Stomach (tissue), 4 donors: ENCODE measurements at regions not wholly inside any gene's neighbourhood (a gene's known extent, or its start where the extent isn't known, plus 50 kb on each side); places are given as distances from the start of the nearest gene placed in this dataset.

ENCODE experiments used
- EP300 ChIP-seq: sonication (generic); formaldehyde crosslinking; IDR thresholded peaks from one replicate; pipeline ENCODE4 v1.6.1; 2017; ENCODE audit warnings: antibody characterized with exemption
- POLR2A ChIP-seq, 4 donors: fragments of 450-650 bp; IDR thresholded peaks; one replicate each; pipeline ENCODE4 v1.6.1; 2016; ENCODE audit warnings: antibody characterized with exemption in 4 of 4, control low read depth in 2 of 4, mild to moderate bottlenecking in 1 of 4, moderate library complexity in 1 of 4
- POLR2AphosphoS5 ChIP-seq, 3 donors: sonication (generic); formaldehyde crosslinking; IDR thresholded peaks; one replicate each; pipeline ENCODE4 v1.6.1; 2016; ENCODE audit warnings: antibody characterized with exemption in 3 of 3
- TF ChIP-seq, protein P1 (sequence below), 7 experiments: fragments of 450-650 bp in 4 of 7; fragments of 200-600 bp in 3 of 7; sonication (generic) in 3 of 7; IDR thresholded peaks; one replicate each; pipeline ENCODE4 v1.5.1; 2016 to 2019; ENCODE audit warnings: antibody characterized with exemption in 7 of 7, control low read depth in 2 of 7, mild to moderate bottlenecking in 1 of 7

- TF ChIP-seq, protein P1, sequence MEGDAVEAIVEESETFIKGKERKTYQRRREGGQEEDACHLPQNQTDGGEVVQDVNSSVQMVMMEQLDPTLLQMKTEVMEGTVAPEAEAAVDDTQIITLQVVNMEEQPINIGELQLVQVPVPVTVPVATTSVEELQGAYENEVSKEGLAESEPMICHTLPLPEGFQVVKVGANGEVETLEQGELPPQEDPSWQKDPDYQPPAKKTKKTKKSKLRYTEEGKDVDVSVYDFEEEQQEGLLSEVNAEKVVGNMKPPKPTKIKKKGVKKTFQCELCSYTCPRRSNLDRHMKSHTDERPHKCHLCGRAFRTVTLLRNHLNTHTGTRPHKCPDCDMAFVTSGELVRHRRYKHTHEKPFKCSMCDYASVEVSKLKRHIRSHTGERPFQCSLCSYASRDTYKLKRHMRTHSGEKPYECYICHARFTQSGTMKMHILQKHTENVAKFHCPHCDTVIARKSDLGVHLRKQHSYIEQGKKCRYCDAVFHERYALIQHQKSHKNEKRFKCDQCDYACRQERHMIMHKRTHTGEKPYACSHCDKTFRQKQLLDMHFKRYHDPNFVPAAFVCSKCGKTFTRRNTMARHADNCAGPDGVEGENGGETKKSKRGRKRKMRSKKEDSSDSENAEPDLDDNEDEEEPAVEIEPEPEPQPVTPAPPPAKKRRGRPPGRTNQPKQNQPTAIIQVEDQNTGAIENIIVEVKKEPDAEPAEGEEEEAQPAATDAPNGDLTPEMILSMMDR (IDR thresholded peaks at IDR 0.05) = no peak
- TF ChIP-seq POLR2A (IDR thresholded peaks at IDR 0.05) = no peak
- TF ChIP-seq POLR2AphosphoS5 (IDR thresholded peaks at IDR 0.05) = no peak
- no peak for TF ChIP-seq EP300
Observed at GRCh38 chr15:81434851-81435250, 60.8 kb upstream of the TMC3 start.
